NT2/D1 (cell line): ENCODE measurements at regions not wholly inside any gene's neighbourhood (a gene's known extent, or its start where the extent isn't known, plus 50 kb on each side); places are given as distances from the start of the nearest gene placed in this dataset.

Experiments used
- SUZ12 ChIP-seq: IDR thresholded peaks from 2 replicates; pipeline ENCODE4 v1.6.1; 2011; ENCODE audit not compliant: insufficient read length, insufficient read depth; ENCODE audit errors: extremely low read depth
- YY1 ChIP-seq: IDR thresholded peaks from 2 replicates; pipeline ENCODE4 v1.6.1; 2011; ENCODE audit not compliant: insufficient read length, insufficient read depth
- ZNF274 ChIP-seq: IDR thresholded peaks from 2 replicates; pipeline ENCODE4 v1.6.1; 2011; ENCODE audit warnings: mild to moderate bottlenecking, low read depth, low read length

GRCh38 chr6:163956571-163957407 is 542.3 kb downstream of the QKI start:
- no peak for TF ChIP-seq ZNF274
- TF ChIP-seq SUZ12: no peak
- TF ChIP-seq YY1: no peak
